Neural progenitor cell (in vitro differentiated cells): ENCODE measurements at regions not wholly inside any gene's neighbourhood (a gene's known extent, or its start where the extent isn't known, plus 50 kb on each side); places are given as distances from the start of the nearest gene placed in this dataset.

ENCODE experiments used
- EZH2 ChIP-seq: fragments of 200-600 bp; sonication (generic); IDR thresholded peaks from 2 replicates; pipeline ENCODE4 v1.6.1; 2017; ENCODE audit warnings: antibody characterized with exemption, mild to moderate bottlenecking, moderate library complexity
- EZH2phosphoT487 ChIP-seq: fragments of 200-600 bp; sonication (generic); IDR thresholded peaks from 2 replicates; pipeline ENCODE4 v1.6.1; 2017; ENCODE audit warnings: antibody characterized with exemption
- TF ChIP-seq, protein P1 (sequence below): fragments of 200-600 bp; sonication (generic); IDR thresholded peaks from 2 replicates; pipeline ENCODE4 v1.5.1; 2017; ENCODE audit warnings: antibody characterized with exemption, mild to moderate bottlenecking

DNA sequence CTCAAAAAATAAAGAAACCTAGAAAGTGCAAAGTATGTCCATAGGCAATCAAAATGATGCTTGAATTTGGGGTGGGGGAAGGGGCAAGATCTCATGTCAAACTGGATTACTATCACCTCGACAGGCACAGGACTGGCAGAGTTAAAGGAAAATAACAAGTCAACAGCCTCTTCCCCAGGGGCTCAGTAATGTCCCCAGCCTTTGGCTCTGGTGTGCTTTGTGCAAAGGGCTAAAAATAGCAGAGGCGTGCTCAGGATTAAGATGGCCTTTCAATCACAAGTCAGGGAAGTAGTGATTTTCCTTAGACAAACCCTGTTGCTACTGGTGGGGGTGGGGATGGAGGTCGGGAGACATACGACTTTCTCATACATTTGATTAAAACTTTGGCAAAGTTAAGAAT lies 63.5 kb upstream of the OLIG2 start:
- TF ChIP-seq EZH2: no peak
- TF ChIP-seq, protein P1, sequence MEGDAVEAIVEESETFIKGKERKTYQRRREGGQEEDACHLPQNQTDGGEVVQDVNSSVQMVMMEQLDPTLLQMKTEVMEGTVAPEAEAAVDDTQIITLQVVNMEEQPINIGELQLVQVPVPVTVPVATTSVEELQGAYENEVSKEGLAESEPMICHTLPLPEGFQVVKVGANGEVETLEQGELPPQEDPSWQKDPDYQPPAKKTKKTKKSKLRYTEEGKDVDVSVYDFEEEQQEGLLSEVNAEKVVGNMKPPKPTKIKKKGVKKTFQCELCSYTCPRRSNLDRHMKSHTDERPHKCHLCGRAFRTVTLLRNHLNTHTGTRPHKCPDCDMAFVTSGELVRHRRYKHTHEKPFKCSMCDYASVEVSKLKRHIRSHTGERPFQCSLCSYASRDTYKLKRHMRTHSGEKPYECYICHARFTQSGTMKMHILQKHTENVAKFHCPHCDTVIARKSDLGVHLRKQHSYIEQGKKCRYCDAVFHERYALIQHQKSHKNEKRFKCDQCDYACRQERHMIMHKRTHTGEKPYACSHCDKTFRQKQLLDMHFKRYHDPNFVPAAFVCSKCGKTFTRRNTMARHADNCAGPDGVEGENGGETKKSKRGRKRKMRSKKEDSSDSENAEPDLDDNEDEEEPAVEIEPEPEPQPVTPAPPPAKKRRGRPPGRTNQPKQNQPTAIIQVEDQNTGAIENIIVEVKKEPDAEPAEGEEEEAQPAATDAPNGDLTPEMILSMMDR: no peak
- no peak for TF ChIP-seq EZH2phosphoT487
